CD4-positive, alpha-beta T cell (primary cell): ENCODE measurements at regions not wholly inside any gene's neighbourhood (a gene's known extent, or its start where the extent isn't known, plus 50 kb on each side); places are given as distances from the start of the nearest gene placed in this dataset.

Source experiments
- ATAC-seq: fragments of 200-7000 bp; cut with Tn5 transposase; one replicate; pipeline ENCODE4 v1.10.0; 2022; ENCODE audit warnings: mild to moderate bottlenecking; ENCODE audit not compliant: poor library complexity
- CTCF ChIA-PET: fragments of 350-600 bp; sonication (Branson Sonifier 250); formaldehyde crosslinking; loops from one replicate; lab custom pipeline; 2021; ENCODE audit warnings: antibody characterized with exemption, inconsistent platforms; lab: Charles Lee
- POLR2A ChIA-PET: fragments of 350-600 bp; sonication (Branson Sonifier 250); formaldehyde crosslinking; loops from one replicate; lab custom pipeline; 2021; ENCODE audit warnings: antibody characterized with exemption, inconsistent platforms; lab: Charles Lee
- DNase-seq, 14 experiments: peaks; one replicate each; pipeline ENCODE4 v3.0.0-alpha.2; 2013 to 2020; ENCODE audit warnings: mixed read lengths in 2 of 14
- H3K27ac ChIP-seq, 2 donors: one replicate each; pipeline versions ENCODE4 v1.5.1 to v1.7.0; 2013; ENCODE audit warnings: low read length in 2 of 2, low read depth in 1 of 2, mild to moderate bottlenecking in 1 of 2
- H3K27me3 ChIP-seq, 2 experiments: 1 replicate in 1 of 2; 2 replicates in 1 of 2; pipeline versions ENCODE4 v1.6.1 to v1.7.0; 2013; ENCODE audit warnings: low read length in 2 of 2, control low read depth in 1 of 2, mild to moderate bottlenecking in 1 of 2, moderate library complexity in 1 of 2; ENCODE audit not compliant: insufficient read depth in 2 of 2, control insufficient read depth in 1 of 2
- H3K36me3 ChIP-seq: one replicate; pipeline ENCODE4 v1.6.1; 2013; ENCODE audit warnings: low read length, control low read depth; ENCODE audit not compliant: insufficient read depth
- H3K4me1 ChIP-seq: one replicate; pipeline ENCODE4 v1.6.1; 2013; ENCODE audit warnings: low read length, control low read depth; ENCODE audit not compliant: insufficient read depth
- H3K4me3 ChIP-seq: one replicate; pipeline ENCODE4 v1.5.1; 2013; ENCODE audit warnings: mild to moderate bottlenecking, low read length, moderate library complexity
- H3K9me3 ChIP-seq, 2 experiments: 1 replicate in 1 of 2; 2 replicates in 1 of 2; pipeline versions ENCODE4 v1.6.1 to v1.7.0; 2013; ENCODE audit warnings: low read length in 2 of 2, mild to moderate bottlenecking in 2 of 2, control low read depth in 1 of 2, moderate library complexity in 1 of 2; ENCODE audit not compliant: control insufficient read depth in 1 of 2, insufficient read depth in 1 of 2
- H3K27ac Mint-ChIP-seq: one replicate; pipeline ENCODE4 v1.8.0; 2020; ENCODE audit warnings: mixed read lengths
- H3K27me3 Mint-ChIP-seq: one replicate; pipeline ENCODE4 v1.8.0; 2021; ENCODE audit warnings: mixed read lengths
- H3K36me3 Mint-ChIP-seq: one replicate; pipeline ENCODE4 v1.8.0; 2021; ENCODE audit warnings: low read depth, mixed read lengths
- H3K4me1 Mint-ChIP-seq: one replicate; pipeline ENCODE4 v1.8.0; 2021; ENCODE audit warnings: low read depth, mixed read lengths
- H3K4me3 Mint-ChIP-seq: one replicate; pipeline ENCODE4 v1.8.0; 2020; ENCODE audit warnings: mild to moderate bottlenecking, mixed read lengths
- H3K9me3 Mint-ChIP-seq: one replicate; pipeline ENCODE4 v1.8.0; 2020; ENCODE audit warnings: mixed read lengths
- CTCF ChIP-seq: fragments of 200-600 bp; IDR thresholded peaks from one replicate; pipeline ENCODE4 v1.8.0; 2022; ENCODE audit warnings: antibody characterized with exemption, mild to moderate bottlenecking
- intact Hi-C, 2 experiments: fragments of 100-400 bp; cut with DNase I in 1 of 2; cut with micrococcal nuclease in 1 of 2; formaldehyde crosslinking; loops; one replicate each; pipeline versions ENCODE4 v1.15.1 to v1.9.0; 2023 to 2025; cut with DNase I, micrococcal nuclease

GRCh38 chr14:66070542-66071319 is 415.4 kb upstream of the CCDC196 start:
- DNase-seq: peak; percentile 49 to 80 (median 69)
- peak; percentile 93 for ATAC-seq
- Mint-ChIP-seq H3K9me3 (no peaks in the 10 kb centered on the region), H3K4me1 (peaks cover 4% of the 10 kb centered on the region), H3K4me3 (no peak overlapping the region), H3K36me3 (no peaks in the 10 kb centered on the region), H3K27me3 (peaks cover 5% of the 10 kb centered on the region), H3K27ac (no peak overlapping the region)
- intact Hi-C loops: loop anchor here (1.0 to 5.0 kb wide), 5 partner anchors 655 to 1083 kb away; partner anchors contain the start of gene FNTB (in 1 of the 2)
- ChIA-PET POLR2A (interaction anchor here (0.6 kb wide), 1 partner anchor 479 kb away, joined by 4 read pairs; no protein-coding TSS in a partner anchor), CTCF (interaction anchor here (0.7 to 3.5 kb wide), 6 partner anchors 9 to 907 kb away, joined by 3 to 19 read pairs (median 3); no protein-coding TSS in a partner anchor)
- no peaks in the 10 kb centered on the region for H3K27me3 ChIP-seq
- H3K4me1 ChIP-seq: peaks cover 4% of the 10 kb centered on the region
- TF ChIP-seq CTCF: peak; percentile 97
- no peak overlapping the region for H3K4me3 ChIP-seq
- no peaks in the 10 kb centered on the region for H3K9me3 ChIP-seq
- H3K27ac ChIP-seq: no peak overlapping the region
- H3K36me3 ChIP-seq: no peaks in the 10 kb centered on the region

- no peaks in the 10 kb centered on the region for H3K9me3 Mint-ChIP-seq
- H3K36me3 Mint-ChIP-seq: no peaks in the 10 kb centered on the region
- ChIA-PET CTCF (interaction anchor here (3.5 kb wide), 1 partner anchor 908 kb away, joined by 19 read pairs; no protein-coding TSS in a partner anchor), POLR2A (no interaction called here)
- TF ChIP-seq CTCF: no peak
- ATAC-seq (no peak), DNase-seq (no peak)
- intact Hi-C loops: loop anchor here in 1 of 2 experiments (5.0 kb wide), 1 partner anchor 1085 kb away; the partner anchor contains the start of gene FNTB
- H3K27me3 Mint-ChIP-seq: peaks cover 5% of the 10 kb centered on the region
- Histone ChIP-seq H3K27ac (no peak overlapping the region), H3K27me3 (no peaks in the 10 kb centered on the region), H3K4me3 (no peak overlapping the region), H3K36me3 (no peaks in the 10 kb centered on the region), H3K4me1 (peaks cover 4% of the 10 kb centered on the region), H3K9me3 (no peaks in the 10 kb centered on the region)
- no peak overlapping the region for H3K27ac Mint-ChIP-seq
- peaks cover 4% of the 10 kb centered on the region for H3K4me1 Mint-ChIP-seq
- H3K4me3 Mint-ChIP-seq: no peak overlapping the region
Measured at GRCh38 chr14:66072190-66073084, 413.7 kb upstream of the CCDC196 start.

GRCh38 chr14:66074537-66074936 is 411.6 kb upstream of the CCDC196 start:
- H3K27ac Mint-ChIP-seq: no peak overlapping the region
- intact Hi-C loops: loop anchor here in 1 of 2 experiments (5.0 kb wide), 1 partner anchor 1087 kb away; the partner anchor contains the start of gene FNTB
- H3K4me3 Mint-ChIP-seq: no peak overlapping the region
- DNase-seq (no peak), ATAC-seq (no peak)
- Histone ChIP-seq H3K9me3 (no peaks in the 10 kb centered on the region), H3K4me1 (peaks cover 4% of the 10 kb centered on the region), H3K4me3 (no peak overlapping the region), H3K27me3 (no peaks in the 10 kb centered on the region), H3K27ac (no peak overlapping the region), H3K36me3 (no peaks in the 10 kb centered on the region)
- H3K4me1 Mint-ChIP-seq: peaks cover 4% of the 10 kb centered on the region
- no peak for TF ChIP-seq CTCF
- no peaks in the 10 kb centered on the region for H3K36me3 Mint-ChIP-seq
- peaks cover 5% of the 10 kb centered on the region for H3K27me3 Mint-ChIP-seq
- ChIA-PET POLR2A (no interaction called here), CTCF (no interaction called here)
- H3K9me3 Mint-ChIP-seq: no peaks in the 10 kb centered on the region
